Esophagus muscularis mucosa (tissue), 3 donors: ENCODE measurements at regions not wholly inside any gene's neighbourhood (a gene's known extent, or its start where the extent isn't known, plus 50 kb on each side); places are given as distances from the start of the nearest gene placed in this dataset.

Source experiments
- POLR2AphosphoS5 ChIP-seq, 2 donors: sonication (generic); formaldehyde crosslinking; IDR thresholded peaks; one replicate each; pipeline ENCODE4 v1.6.1; 2017; ENCODE audit warnings: antibody characterized with exemption in 2 of 2
- TF ChIP-seq, protein P1 (sequence below), 3 experiments: fragments of 200-600 bp in 2 of 3; fragments of 450-650 bp in 1 of 3; sonication (generic) in 2 of 3; IDR thresholded peaks; one replicate each; pipeline ENCODE4 v1.5.1; 2017 to 2019; ENCODE audit warnings: antibody characterized with exemption in 3 of 3, mild to moderate bottlenecking in 2 of 3, moderate library complexity in 1 of 3

DNA sequence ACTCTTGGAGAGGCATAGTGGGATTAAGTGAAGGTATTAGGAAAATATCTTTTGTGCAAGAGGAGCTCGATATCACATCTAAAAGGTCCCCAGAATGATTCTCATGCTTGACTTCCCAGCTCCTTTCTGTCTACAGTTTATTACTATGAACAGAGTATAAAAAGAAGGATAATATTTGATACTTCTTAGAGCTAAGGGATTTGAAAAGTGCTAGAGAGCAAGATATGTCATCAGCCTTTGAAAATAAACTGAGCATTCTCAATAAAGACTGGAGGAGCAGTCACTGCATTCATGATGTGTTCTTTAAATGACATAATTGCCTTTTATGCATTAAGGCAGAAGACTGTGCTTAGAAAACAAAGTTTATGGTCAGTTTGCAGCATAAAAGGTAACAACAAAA lies 543.2 kb upstream of the NRXN1 start:
- TF ChIP-seq, protein P1, sequence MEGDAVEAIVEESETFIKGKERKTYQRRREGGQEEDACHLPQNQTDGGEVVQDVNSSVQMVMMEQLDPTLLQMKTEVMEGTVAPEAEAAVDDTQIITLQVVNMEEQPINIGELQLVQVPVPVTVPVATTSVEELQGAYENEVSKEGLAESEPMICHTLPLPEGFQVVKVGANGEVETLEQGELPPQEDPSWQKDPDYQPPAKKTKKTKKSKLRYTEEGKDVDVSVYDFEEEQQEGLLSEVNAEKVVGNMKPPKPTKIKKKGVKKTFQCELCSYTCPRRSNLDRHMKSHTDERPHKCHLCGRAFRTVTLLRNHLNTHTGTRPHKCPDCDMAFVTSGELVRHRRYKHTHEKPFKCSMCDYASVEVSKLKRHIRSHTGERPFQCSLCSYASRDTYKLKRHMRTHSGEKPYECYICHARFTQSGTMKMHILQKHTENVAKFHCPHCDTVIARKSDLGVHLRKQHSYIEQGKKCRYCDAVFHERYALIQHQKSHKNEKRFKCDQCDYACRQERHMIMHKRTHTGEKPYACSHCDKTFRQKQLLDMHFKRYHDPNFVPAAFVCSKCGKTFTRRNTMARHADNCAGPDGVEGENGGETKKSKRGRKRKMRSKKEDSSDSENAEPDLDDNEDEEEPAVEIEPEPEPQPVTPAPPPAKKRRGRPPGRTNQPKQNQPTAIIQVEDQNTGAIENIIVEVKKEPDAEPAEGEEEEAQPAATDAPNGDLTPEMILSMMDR (IDR thresholded peaks at IDR 0.05): no peak
- TF ChIP-seq POLR2AphosphoS5 (IDR thresholded peaks at IDR 0.05): no peak
